Activated CD4-positive, alpha-beta T cell treated with anti-CD3 and anti-CD28 coated beads, Interleukin-2, amount 50 U/mL, for 48 hours (primary cell): ENCODE measurements at regions not wholly inside any gene's neighbourhood (a gene's known extent, or its start where the extent isn't known, plus 50 kb on each side); places are given as distances from the start of the nearest gene placed in this dataset.
"Not testable (repeated sequence)": the region's sequence is repeated elsewhere in the genome, so short reads cannot be mapped to it uniquely, and the experiment has no call there.

Experiments used
- DNase-seq, 2 experiments: peaks; one replicate each; pipeline ENCODE4 v3.0.0-alpha.2; 2020

GRCh38 chr6:137810554-137811120 is 56.4 kb upstream of the TNFAIP3 start:
- no peak for DNase-seq

GRCh38 chr6:137811121-137811915 is 55.7 kb upstream of the TNFAIP3 start:
- DNase-seq = peak; percentile 77 to 83

- DNase-seq = no peak
Measured at GRCh38 chr6:137811916-137812553, 55.0 kb upstream of the TNFAIP3 start.

- no peak for DNase-seq
Measured at GRCh38 chr6:137813308-137813970, 53.6 kb upstream of the TNFAIP3 start.

- not testable (repeated sequence) for DNase-seq
Measured at GRCh38 chr6:137814030-137814429, 53.0 kb upstream of the TNFAIP3 start.

GRCh38 chr6:137815692-137816091 is 51.4 kb upstream of the TNFAIP3 start:
- DNase-seq = no peak

GRCh38 chr6:137816133-137816579 is 50.9 kb upstream of the TNFAIP3 start:
- DNase-seq = no peak

GRCh38 chr6:137816688-137817618 is 50.1 kb upstream of the TNFAIP3 start:
- no peak for DNase-seq
